IMR-90 (cell line): ENCODE measurements at regions not wholly inside any gene's neighbourhood (a gene's known extent, or its start where the extent isn't known, plus 50 kb on each side); places are given as distances from the start of the nearest gene placed in this dataset.

Source experiments
- ATAC-seq: fragments of 200-7000 bp; cut with Tn5 transposase; 2 replicates; pipeline ENCODE4 v1.9.1; 2020; ENCODE audit warnings: low read depth, mild to moderate bottlenecking, moderate library complexity
- BruUV-seq: library from RNA; stranded (reverse); fragments of 400-500 nt; replicated peaks from 2 replicates; lab custom pipeline; 2021; lab: Mats Ljungman, UMichigan
- CTCF ChIA-PET: fragments of 300-600 bp; formaldehyde crosslinking; extraction: SDS; loops from one replicate; lab custom pipeline; 2021; ENCODE audit warnings: antibody characterized with exemption; lab: Yijun Ruan, JAX
- POLR2A ChIA-PET: fragments of 300-600 bp; sonication (Branson Sonifier 250); formaldehyde crosslinking; loops from one replicate; lab custom pipeline; 2022; ENCODE audit warnings: antibody characterized with exemption; ENCODE audit not compliant: unreplicated experiment; lab: Charles Lee
- DNase-seq: peaks from one replicate; pipeline ENCODE4 v3.0.0; 2013
- H2AFZ ChIP-seq: replicated peaks from 2 replicates; pipeline ENCODE3; 2013; ENCODE audit warnings: low read length, mild to moderate bottlenecking; ENCODE audit not compliant: poor library complexity
- H2AK5ac ChIP-seq: 2 replicates; pipeline ENCODE4 v1.6.1; 2013; ENCODE audit warnings: low read depth, low read length, inconsistent platforms
- H2AK9ac ChIP-seq: replicated peaks from 2 replicates; pipeline ENCODE3; 2013; ENCODE audit warnings: mild to moderate bottlenecking, low read depth, low read length, moderate library complexity; ENCODE audit not compliant: poor library complexity
- H2BK120ac ChIP-seq: 2 replicates; pipeline ENCODE4 v1.6.1; 2013; ENCODE audit warnings: low read depth, low read length, inconsistent platforms
- H2BK15ac ChIP-seq: 3 replicates; pipeline ENCODE4 v1.6.1; 2013; ENCODE audit warnings: low read depth, low read length, inconsistent platforms
- H2BK20ac ChIP-seq: 2 replicates; pipeline ENCODE4 v1.6.1; 2013; ENCODE audit warnings: low read depth, mild to moderate bottlenecking, inconsistent platforms, low read length, moderate library complexity
- H2BK5ac ChIP-seq: 2 replicates; pipeline ENCODE4 v1.6.1; 2013; ENCODE audit warnings: mild to moderate bottlenecking, low read depth, low read length, inconsistent platforms; ENCODE audit not compliant: poor library complexity, severe bottlenecking
- H3K14ac ChIP-seq: replicated peaks from 2 replicates; pipeline ENCODE4 v1.6.1; 2013; ENCODE audit warnings: low read depth, low read length, inconsistent platforms
- H3K18ac ChIP-seq: 2 replicates; pipeline ENCODE4 v1.6.1; 2013; ENCODE audit warnings: low read depth, low read length, control low read depth
- H3K23ac ChIP-seq: 2 replicates; pipeline ENCODE4 v1.6.1; 2013; ENCODE audit warnings: low read depth, low read length, inconsistent platforms
- H3K27ac ChIP-seq: 2 replicates; pipeline ENCODE4 v1.5.1; 2013; ENCODE audit warnings: mild to moderate bottlenecking, control low read depth, low read length; ENCODE audit not compliant: insufficient read depth
- H3K27me3 ChIP-seq: 2 replicates; pipeline ENCODE4 v1.6.1; 2013; ENCODE audit warnings: low read length; ENCODE audit not compliant: control insufficient read depth, insufficient read depth
- H3K36me3 ChIP-seq: 2 replicates; pipeline ENCODE4 v1.6.1; 2013; ENCODE audit warnings: low read length, mixed read lengths; ENCODE audit not compliant: control insufficient read depth, insufficient read depth
- H3K4ac ChIP-seq: 2 replicates; pipeline ENCODE4 v1.6.1; 2013; ENCODE audit warnings: low read depth, low read length, inconsistent platforms
- H3K4me1 ChIP-seq: 2 replicates; pipeline ENCODE4 v1.6.1; 2013; ENCODE audit warnings: low read length, mixed read lengths; ENCODE audit not compliant: control insufficient read depth, insufficient read depth
- H3K4me2 ChIP-seq: 2 replicates; pipeline ENCODE4 v1.6.1; 2013; ENCODE audit warnings: low read depth, mild to moderate bottlenecking, control low read depth, low read length, moderate library complexity
- H3K4me3 ChIP-seq: 2 replicates; pipeline ENCODE4 v1.5.1; 2013; ENCODE audit warnings: low read depth, mild to moderate bottlenecking, control low read depth, low read length, moderate library complexity; ENCODE audit not compliant: insufficient read depth
- H3K56ac ChIP-seq: 2 replicates; pipeline ENCODE4 v1.6.1; 2013; ENCODE audit warnings: low read length, inconsistent platforms; ENCODE audit not compliant: insufficient read depth; ENCODE audit errors: extremely low read depth
- H3K79me1 ChIP-seq, 2 experiments: 2 replicates each; pipeline ENCODE4 v1.6.1; 2013; ENCODE audit warnings: low read length in 2 of 2, inconsistent platforms in 1 of 2, low read depth in 1 of 2
- H3K9ac ChIP-seq: 2 replicates; pipeline ENCODE4 v1.6.1; 2013; ENCODE audit warnings: low read depth, low read length, control low read depth
- H3K9me1 ChIP-seq: 2 replicates; pipeline ENCODE4 v1.6.1; 2013; ENCODE audit warnings: low read length, inconsistent platforms; ENCODE audit not compliant: insufficient read depth
- H3K9me3 ChIP-seq: 2 replicates; pipeline ENCODE4 v1.6.1; 2013; ENCODE audit warnings: low read length; ENCODE audit not compliant: control insufficient read depth, insufficient read depth
- H4K20me1 ChIP-seq: 2 replicates; pipeline ENCODE4 v1.6.1; 2013; ENCODE audit warnings: low read length, inconsistent platforms; ENCODE audit not compliant: insufficient read depth
- H4K5ac ChIP-seq: 2 replicates; pipeline ENCODE4 v1.6.1; 2013; ENCODE audit warnings: mild to moderate bottlenecking, low read depth, low read length, control low read depth
- H4K8ac ChIP-seq, 2 experiments: 2 replicates each; pipeline ENCODE4 v1.6.1; 2013; ENCODE audit warnings: low read depth in 2 of 2, low read length in 2 of 2, control low read depth in 1 of 2, inconsistent platforms in 1 of 2
- H4K91ac ChIP-seq: 2 replicates; pipeline ENCODE4 v1.6.1; 2013; ENCODE audit warnings: low read depth, low read length, inconsistent platforms; ENCODE audit not compliant: insufficient read depth
- CEBPB ChIP-seq: IDR thresholded peaks from 2 replicates; pipeline ENCODE4 v1.6.1; 2012; ENCODE audit warnings: low read depth, low read length, improper control_type of control experiment
- CHD1 ChIP-seq: IDR thresholded peaks from 2 replicates; pipeline ENCODE4 v1.6.1; 2012; ENCODE audit warnings: low read depth, low read length, improper control_type of control experiment
- FOS ChIP-seq: fragments of 150-350 bp; IDR thresholded peaks from 2 replicates; pipeline ENCODE4 v1.6.1; 2016; ENCODE audit warnings: low read depth, low read length
- MAFK ChIP-seq: IDR thresholded peaks from 2 replicates; pipeline ENCODE4 v1.6.1; 2012; ENCODE audit warnings: low read depth, low read length, improper control_type of control experiment
- MXI1 ChIP-seq: IDR thresholded peaks from 2 replicates; pipeline ENCODE4 v1.6.1; 2012; ENCODE audit warnings: low read depth, mild to moderate bottlenecking, low read length, moderate library complexity, borderline replicate concordance
- NFE2L2 ChIP-seq: fragments of 150-350 bp; IDR thresholded peaks from 2 replicates; pipeline ENCODE4 v1.6.1; 2016; ENCODE audit warnings: low read depth, mild to moderate bottlenecking, low read length
- POLR2A ChIP-seq: IDR thresholded peaks from 2 replicates; pipeline ENCODE4 v1.6.1; 2012; ENCODE audit warnings: mild to moderate bottlenecking, low read depth, low read length
- RAD21 ChIP-seq: IDR thresholded peaks from 2 replicates; pipeline ENCODE4 v1.6.1; 2012; ENCODE audit warnings: low read length, improper control_type of control experiment
- RCOR1 ChIP-seq: IDR thresholded peaks from 2 replicates; pipeline ENCODE4 v1.6.1; 2012; ENCODE audit warnings: mild to moderate bottlenecking, low read length, improper control_type of control experiment; ENCODE audit not compliant: insufficient replicate concordance
- RFX5 ChIP-seq: IDR thresholded peaks from 2 replicates; pipeline ENCODE4 v1.8.0; 2012; ENCODE audit warnings: low read depth, mild to moderate bottlenecking, low read length, moderate library complexity
- SMC3 ChIP-seq: fragments of 150-350 bp; IDR thresholded peaks from 2 replicates; pipeline ENCODE4 v1.6.1; 2016; ENCODE audit warnings: low read depth, mild to moderate bottlenecking, antibody characterized with exemption, low read length, moderate library complexity
- WGBS, 2 experiments: methylation state at CpG; one replicate each; pipeline versions ENCODE4 v1.1.5 to v1.1.7; 2013; ENCODE audit warnings: missing lambda C conversion rate in 2 of 2; ENCODE audit not compliant: insufficient read length in 1 of 2; ENCODE audit errors: extremely low coverage in 2 of 2; 5-methylcytosine and 5-hydroxymethylcytosine counted together
- dilution Hi-C: fragments of 300-500 bp; cut with HindIII; formaldehyde crosslinking; loops from one replicate; pipeline ENCODE4 v1.14.3; 2018; ENCODE audit warnings: low sequenced_read_pairs; ENCODE audit not compliant: unreplicated experiment
- in situ Hi-C: fragments of 300-500 bp; cut with MboI; formaldehyde crosslinking; loops from 3 replicates; pipeline ENCODE4 v1.14.3; 2019; ENCODE audit warnings: low sequenced_read_pairs, inconsistent platforms, mixed read lengths
- intact Hi-C: fragments of 100-400 bp; cut with micrococcal nuclease; formaldehyde crosslinking; loops from 2 replicates; pipeline ENCODE4 v1.10.0; 2022
- TF ChIP-seq, protein P1 (sequence below): fragments of 150-350 bp; IDR thresholded peaks from 2 replicates; pipeline ENCODE4 v1.6.1; 2017; ENCODE audit warnings: mild to moderate bottlenecking, antibody characterized with exemption, low read length, low read depth
- TF ChIP-seq, protein P2 (sequence below): fragments of 150-350 bp; IDR thresholded peaks from 2 replicates; pipeline ENCODE4 v1.6.1; 2016; ENCODE audit warnings: low read depth, mild to moderate bottlenecking, low read length, moderate library complexity, borderline replicate concordance

DNA sequence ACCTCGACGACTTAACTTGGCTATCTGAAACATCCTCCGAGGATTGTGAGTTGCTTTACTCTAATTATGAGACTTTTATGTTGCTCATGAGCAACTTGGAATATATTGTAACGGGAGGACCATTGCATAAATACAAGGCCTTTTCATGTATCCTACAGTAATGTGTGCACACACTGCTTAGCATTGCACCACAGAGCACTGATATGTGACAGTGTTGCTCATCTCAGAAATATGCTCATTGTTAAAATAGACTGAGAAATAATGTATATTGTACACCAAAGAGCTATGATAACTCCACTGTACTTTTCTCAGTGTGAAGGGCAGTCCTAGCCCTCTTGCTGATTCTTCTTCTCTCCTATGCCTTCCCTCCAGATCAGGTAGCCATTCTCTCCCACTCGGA is 102.8 kb upstream of the CDK13 start:
- Histone ChIP-seq H2AFZ (no peak overlapping the region), H2BK20ac (no peak overlapping the region), H3K79me1 (no peaks in the 10 kb centered on the region), H3K9ac (no peak overlapping the region), H2BK5ac (no peak overlapping the region), H3K36me3 (no peaks in the 10 kb centered on the region), H3K4ac (no peak overlapping the region), H2AK5ac (no peak overlapping the region), H3K9me3 (no peaks in the 10 kb centered on the region), H3K27ac (no peak overlapping the region), H4K8ac (no peak overlapping the region), H3K14ac (no peak overlapping the region), H4K91ac (no peak overlapping the region), H2BK15ac (no peak overlapping the region), H3K27me3 (peaks cover 8% of the 10 kb centered on the region), H3K23ac (no peak overlapping the region), H4K20me1 (no peaks in the 10 kb centered on the region), H3K9me1 (no peaks in the 10 kb centered on the region), H3K4me3 (no peak overlapping the region), H3K4me1 (no peaks in the 10 kb centered on the region), H3K4me2 (no peak overlapping the region), H2BK120ac (no peak overlapping the region), H3K56ac (no peak overlapping the region), H2AK9ac (no peak overlapping the region), H4K5ac (no peak overlapping the region), H3K18ac (no peak overlapping the region)
- BruUV-seq: no TSS peak
- dilution Hi-C loops (no loop called here), intact Hi-C loops (no loop called here), in situ Hi-C loops (no loop called here)
- WGBS, 2 experiments: no CpG with 5 or more reads among the region's 5 CpGs
- ChIA-PET POLR2A (no interaction called here), CTCF (interaction anchor here (0.6 kb wide), 1 partner anchor 640 kb away, joined by 3 read pairs; no protein-coding TSS in a partner anchor)
- peak; percentile 12 for DNase-seq
- TF ChIP-seq FOS (no peak), RFX5 (no peak), RCOR1 (no peak), CHD1 (no peak), MXI1 (no peak), SMC3 (no peak), MAFK (no peak), RAD21 (no peak), POLR2A (no peak), CEBPB (no peak; the same call in 1 of the 2 replicates), NFE2L2 (no peak)
- TF ChIP-seq, protein P1, sequence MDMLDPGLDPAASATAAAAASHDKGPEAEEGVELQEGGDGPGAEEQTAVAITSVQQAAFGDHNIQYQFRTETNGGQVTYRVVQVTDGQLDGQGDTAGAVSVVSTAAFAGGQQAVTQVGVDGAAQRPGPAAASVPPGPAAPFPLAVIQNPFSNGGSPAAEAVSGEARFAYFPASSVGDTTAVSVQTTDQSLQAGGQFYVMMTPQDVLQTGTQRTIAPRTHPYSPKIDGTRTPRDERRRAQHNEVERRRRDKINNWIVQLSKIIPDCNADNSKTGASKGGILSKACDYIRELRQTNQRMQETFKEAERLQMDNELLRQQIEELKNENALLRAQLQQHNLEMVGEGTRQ: no peak
- TF ChIP-seq, protein P2, sequence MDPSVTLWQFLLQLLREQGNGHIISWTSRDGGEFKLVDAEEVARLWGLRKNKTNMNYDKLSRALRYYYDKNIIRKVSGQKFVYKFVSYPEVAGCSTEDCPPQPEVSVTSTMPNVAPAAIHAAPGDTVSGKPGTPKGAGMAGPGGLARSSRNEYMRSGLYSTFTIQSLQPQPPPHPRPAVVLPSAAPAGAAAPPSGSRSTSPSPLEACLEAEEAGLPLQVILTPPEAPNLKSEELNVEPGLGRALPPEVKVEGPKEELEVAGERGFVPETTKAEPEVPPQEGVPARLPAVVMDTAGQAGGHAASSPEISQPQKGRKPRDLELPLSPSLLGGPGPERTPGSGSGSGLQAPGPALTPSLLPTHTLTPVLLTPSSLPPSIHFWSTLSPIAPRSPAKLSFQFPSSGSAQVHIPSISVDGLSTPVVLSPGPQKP: no peak
- ATAC-seq: no peak
